HFF-Myc (cell line): ENCODE measurements at regions not wholly inside any gene's neighbourhood (a gene's known extent, or its start where the extent isn't known, plus 50 kb on each side); places are given as distances from the start of the nearest gene placed in this dataset.

Experiments used
- DNase-seq: peaks from one replicate; pipeline ENCODE4 v3.0.0-alpha.2; 2011; ENCODE audit warnings: low read depth; ENCODE audit errors: extremely low read depth
- H3K4me3 ChIP-seq: replicated peaks from 2 replicates; pipeline ENCODE4 v1.5.1; 2011; ENCODE audit warnings: low read depth, mild to moderate bottlenecking, control low read depth, low read length
- CTCF ChIP-seq: IDR thresholded peaks from 2 replicates; pipeline ENCODE4 v1.5.1; 2012; ENCODE audit warnings: mild to moderate bottlenecking, low read depth, low read length, control low read depth; ENCODE audit errors: missing control alignments

- H3K4me3 ChIP-seq: no peak overlapping the region
These were observed 287.5 kb upstream of the CNTN6 start for GRCh38 chr3:805326-805725.

GRCh38 chr3:806006-806405 lies 286.8 kb upstream of the CNTN6 start:
- no peak overlapping the region for H3K4me3 ChIP-seq
- DNase-seq: no peak
- no peak for TF ChIP-seq CTCF

More at GRCh38 chr3:805326-805725, 287.5 kb upstream of the CNTN6 start:
- DNase-seq: no peak
- no peak for TF ChIP-seq CTCF

GRCh38 chr3:816605-817004 lies 276.2 kb upstream of the CNTN6 start:
- DNase-seq: no peak
- no peak overlapping the region for H3K4me3 ChIP-seq
- no peak for TF ChIP-seq CTCF

GRCh38 chr3:834679-835078 lies 258.1 kb upstream of the CNTN6 start:
- no peak overlapping the region for H3K4me3 ChIP-seq
- no peak for DNase-seq
- no peak for TF ChIP-seq CTCF

- DNase-seq: no peak
- no peak overlapping the region for H3K4me3 ChIP-seq
- no peak for TF ChIP-seq CTCF
These were observed 257.7 kb upstream of the CNTN6 start for GRCh38 chr3:835096-835495.

- no peak overlapping the region for H3K4me3 ChIP-seq
- DNase-seq: no peak
- no peak for TF ChIP-seq CTCF
These were observed 252.8 kb upstream of the CNTN6 start for GRCh38 chr3:839981-840380.

- no peak for DNase-seq
- no peak overlapping the region for H3K4me3 ChIP-seq
- TF ChIP-seq CTCF: no peak
These were observed 241.6 kb upstream of the CNTN6 start for GRCh38 chr3:851098-851790.
